Keratinocyte (primary cell): ENCODE measurements at regions not wholly inside any gene's neighbourhood (a gene's known extent, or its start where the extent isn't known, plus 50 kb on each side); places are given as distances from the start of the nearest gene placed in this dataset.

Source experiments
- DNase-seq: peaks from one replicate; pipeline ENCODE4 v3.0.0-alpha.2; 2011; ENCODE audit warnings: low read depth, missing footprints, low spot score
- FAIRE-seq: peaks from 2 replicates; lab custom pipeline; 2011; peaks lifted over from hg19 to GRCh38; lab: Jason Lieb, UNC
- H2AFZ ChIP-seq: 2 replicates; pipeline ENCODE4 v1.6.0; 2012; ENCODE audit warnings: low read length, control low read depth, inconsistent platforms; ENCODE audit not compliant: control insufficient read depth
- H3K27ac ChIP-seq: 2 replicates; pipeline ENCODE4 v1.5.1; 2011; ENCODE audit warnings: low read length; ENCODE audit not compliant: control insufficient read depth, insufficient read depth
- H3K27me3 ChIP-seq: 3 replicates; pipeline ENCODE4 v1.6.0; 2011; ENCODE audit warnings: low read length; ENCODE audit not compliant: control insufficient read depth, insufficient read depth; ENCODE audit errors: extremely low read depth
- H3K36me3 ChIP-seq, 2 experiments: 2 replicates in 1 of 2; 3 replicates in 1 of 2; pipeline ENCODE4 v1.5.1; 2011; ENCODE audit warnings: low read length in 2 of 2, mild to moderate bottlenecking in 1 of 2; ENCODE audit not compliant: control insufficient read depth in 2 of 2, insufficient read depth in 2 of 2; ENCODE audit errors: extremely low read depth in 1 of 2
- H3K4me1 ChIP-seq: 3 replicates; pipeline ENCODE4 v1.5.1; 2011; ENCODE audit warnings: low read length; ENCODE audit not compliant: control insufficient read depth, insufficient read depth; ENCODE audit errors: extremely low read depth
- H3K4me2 ChIP-seq: 3 replicates; pipeline ENCODE4 v1.6.0; 2011; ENCODE audit warnings: low read depth, low read length; ENCODE audit not compliant: control insufficient read depth, insufficient read depth; ENCODE audit errors: extremely low read depth
- H3K4me3 ChIP-seq, 3 experiments: fragments of 200-600 bp in 1 of 3; sonication (generic) in 1 of 3; 2 replicates in 2 of 3; 3 replicates in 1 of 3; pipeline ENCODE4 v1.5.1; 2011 to 2016; ENCODE audit warnings: low read length in 3 of 3, mild to moderate bottlenecking in 3 of 3, control low read depth in 2 of 3, inconsistent platforms in 1 of 3, low read depth in 1 of 3, mixed read lengths in 1 of 3, mixed run types in 1 of 3, moderate library complexity in 1 of 3; ENCODE audit not compliant: control insufficient read depth in 2 of 3, insufficient read depth in 2 of 3; ENCODE audit errors: extremely low read depth in 1 of 3
- H3K79me2 ChIP-seq: 2 replicates; pipeline ENCODE4 v1.6.0; 2012; ENCODE audit warnings: low read length; ENCODE audit not compliant: control insufficient read depth, insufficient read depth
- H3K9ac ChIP-seq: 3 replicates; pipeline ENCODE4 v1.6.0; 2011; ENCODE audit warnings: low read length; ENCODE audit not compliant: control insufficient read depth, insufficient read depth; ENCODE audit errors: extremely low read depth
- H3K9me1 ChIP-seq: 3 replicates; pipeline ENCODE4 v1.6.0; 2011; ENCODE audit warnings: low read length; ENCODE audit not compliant: control insufficient read depth, insufficient read depth; ENCODE audit errors: extremely low read depth
- H3K9me3 ChIP-seq: 2 replicates; pipeline ENCODE4 v1.5.1; 2012; ENCODE audit warnings: low read depth, low read length; ENCODE audit not compliant: control insufficient read depth
- H4K20me1 ChIP-seq: 3 replicates; pipeline ENCODE4 v1.6.0; 2011; ENCODE audit warnings: low read length; ENCODE audit not compliant: control insufficient read depth, insufficient read depth; ENCODE audit errors: extremely low read depth
- EZH2 ChIP-seq: IDR thresholded peaks from one replicate; pipeline ENCODE4 v1.6.1; 2012; ENCODE audit warnings: inconsistent platforms, mild to moderate bottlenecking, low read length, moderate library complexity
- dilution Hi-C: fragments of 300-500 bp; cut with MboI; formaldehyde crosslinking; loops from one replicate; pipeline ENCODE4 v1.7.0; 2020; ENCODE audit warnings: low sequenced_read_pairs; ENCODE audit not compliant: extremely low pct_ligation_motif_present
- TF ChIP-seq, protein P1 (sequence below), 3 experiments: IDR thresholded peaks in 1 of 3; conservative IDR thresholded peaks in 1 of 3; optimal IDR thresholded peaks in 1 of 3; 2 replicates in 2 of 3; 3 replicates in 1 of 3; pipeline versions ENCODE3 to v1.5.1; 2011; ENCODE audit warnings: low read length in 3 of 3, mild to moderate bottlenecking in 3 of 3, moderate library complexity in 2 of 3, control low read depth in 1 of 3, inconsistent platforms in 1 of 3; ENCODE audit not compliant: insufficient read depth in 2 of 3; ENCODE audit errors: extremely low read depth in 1 of 3

DNA sequence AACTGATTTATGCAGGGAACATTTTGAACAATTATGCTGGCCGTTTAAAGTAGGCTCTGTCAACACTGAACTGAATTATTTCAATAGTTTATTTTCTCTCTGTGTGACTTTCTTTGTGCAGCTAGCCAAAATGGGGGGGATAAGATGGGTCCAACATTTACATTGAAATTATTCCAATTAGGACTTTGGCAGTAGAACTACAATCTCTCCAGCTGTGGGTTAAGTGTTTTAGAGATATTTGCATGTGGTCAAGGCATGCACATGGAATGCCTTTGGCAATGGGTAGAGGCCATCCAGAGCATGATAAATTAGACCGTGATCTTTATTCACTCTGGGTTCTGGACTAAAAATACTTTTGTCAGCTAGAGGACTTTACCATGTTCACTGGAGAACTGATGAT lies 107.9 kb upstream of the ELOVL6 start:
- dilution Hi-C loops, result no loop called here
- Histone ChIP-seq H3K4me3 (no peak overlapping the region), H3K79me2 (no peaks in the 10 kb centered on the region), H3K9me1 (no peaks in the 10 kb centered on the region), H2AFZ (no peak overlapping the region), H3K27me3 (no peaks in the 10 kb centered on the region), H3K27ac (no peak overlapping the region), H4K20me1 (no peaks in the 10 kb centered on the region), H3K9me3 (no peaks in the 10 kb centered on the region), H3K4me2 (no peak overlapping the region), H3K36me3 (no peaks in the 10 kb centered on the region), H3K4me1 (no peaks in the 10 kb centered on the region), H3K9ac (no peak overlapping the region)
- DNase-seq (no peak), FAIRE-seq (no peak)
- no peak for TF ChIP-seq EZH2
- TF ChIP-seq, protein P1, sequence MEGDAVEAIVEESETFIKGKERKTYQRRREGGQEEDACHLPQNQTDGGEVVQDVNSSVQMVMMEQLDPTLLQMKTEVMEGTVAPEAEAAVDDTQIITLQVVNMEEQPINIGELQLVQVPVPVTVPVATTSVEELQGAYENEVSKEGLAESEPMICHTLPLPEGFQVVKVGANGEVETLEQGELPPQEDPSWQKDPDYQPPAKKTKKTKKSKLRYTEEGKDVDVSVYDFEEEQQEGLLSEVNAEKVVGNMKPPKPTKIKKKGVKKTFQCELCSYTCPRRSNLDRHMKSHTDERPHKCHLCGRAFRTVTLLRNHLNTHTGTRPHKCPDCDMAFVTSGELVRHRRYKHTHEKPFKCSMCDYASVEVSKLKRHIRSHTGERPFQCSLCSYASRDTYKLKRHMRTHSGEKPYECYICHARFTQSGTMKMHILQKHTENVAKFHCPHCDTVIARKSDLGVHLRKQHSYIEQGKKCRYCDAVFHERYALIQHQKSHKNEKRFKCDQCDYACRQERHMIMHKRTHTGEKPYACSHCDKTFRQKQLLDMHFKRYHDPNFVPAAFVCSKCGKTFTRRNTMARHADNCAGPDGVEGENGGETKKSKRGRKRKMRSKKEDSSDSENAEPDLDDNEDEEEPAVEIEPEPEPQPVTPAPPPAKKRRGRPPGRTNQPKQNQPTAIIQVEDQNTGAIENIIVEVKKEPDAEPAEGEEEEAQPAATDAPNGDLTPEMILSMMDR (optimal IDR thresholded peaks at IDR 0.05 in 1 of 3, IDR thresholded peaks at IDR 0.05 in 1 of 3, conservative IDR thresholded peaks at IDR 0.05 in 1 of 3; ENCODE audit: extremely low read depth in 1 of 3, insufficient read depth in 2 of 3, low read length in 3 of 3), result no peak

DNA sequence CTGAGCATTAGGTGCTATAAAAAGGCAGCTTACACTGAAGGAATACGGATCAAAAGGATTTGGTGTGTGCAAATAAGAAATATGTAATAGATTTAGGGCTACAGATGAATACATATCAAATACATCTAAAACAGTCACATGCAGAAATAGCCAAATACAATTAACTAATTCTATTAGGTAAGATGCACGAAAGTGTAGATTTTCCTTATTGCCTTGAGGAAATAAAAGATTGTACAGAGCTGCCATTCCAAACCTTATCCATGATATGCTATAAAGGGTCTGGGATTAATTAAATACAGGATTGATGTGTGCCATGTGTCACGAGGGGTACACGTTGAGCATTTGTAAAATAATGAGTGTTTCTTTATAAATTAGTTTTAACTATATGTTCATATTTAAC lies 107.0 kb upstream of the ELOVL6 start:
- Histone ChIP-seq H3K4me3 (no peak overlapping the region), H2AFZ (no peak overlapping the region), H3K9me1 (no peaks in the 10 kb centered on the region), H3K4me1 (no peaks in the 10 kb centered on the region), H3K4me2 (no peak overlapping the region), H3K27ac (no peak overlapping the region), H3K9me3 (no peaks in the 10 kb centered on the region), H4K20me1 (no peaks in the 10 kb centered on the region), H3K36me3 (no peaks in the 10 kb centered on the region), H3K79me2 (no peaks in the 10 kb centered on the region), H3K9ac (no peak overlapping the region), H3K27me3 (no peaks in the 10 kb centered on the region)
- no peak for DNase-seq
- TF ChIP-seq, protein P1 (optimal IDR thresholded peaks at IDR 0.05 in 1 of 3, IDR thresholded peaks at IDR 0.05 in 1 of 3, conservative IDR thresholded peaks at IDR 0.05 in 1 of 3; ENCODE audit: extremely low read depth in 1 of 3, insufficient read depth in 2 of 3, low read length in 3 of 3), result no peak
- no peak for TF ChIP-seq EZH2
- FAIRE-seq, result no peak
- dilution Hi-C loops, result no loop called here
